OCI-LY7 (cell line): ENCODE measurements at regions not wholly inside any gene's neighbourhood (a gene's known extent, or its start where the extent isn't known, plus 50 kb on each side); places are given as distances from the start of the nearest gene placed in this dataset.

Source experiments
- CTCF ChIP-seq: fragments of 200-600 bp; sonication (generic); conservative IDR thresholded peaks from 2 replicates; pipeline ENCODE4 v1.5.1; 2014; ENCODE audit warnings: mild to moderate bottlenecking, antibody characterized with exemption, low read length, moderate library complexity, mixed read lengths
- EZH2phosphoT487 ChIP-seq: fragments of 200-600 bp; sonication (generic); IDR thresholded peaks from 2 replicates; pipeline ENCODE4 v1.6.1; 2018; ENCODE audit warnings: low read depth, borderline replicate concordance, mild to moderate bottlenecking, mixed run types, antibody characterized with exemption, low read length, moderate library complexity, mixed read lengths

DNA sequence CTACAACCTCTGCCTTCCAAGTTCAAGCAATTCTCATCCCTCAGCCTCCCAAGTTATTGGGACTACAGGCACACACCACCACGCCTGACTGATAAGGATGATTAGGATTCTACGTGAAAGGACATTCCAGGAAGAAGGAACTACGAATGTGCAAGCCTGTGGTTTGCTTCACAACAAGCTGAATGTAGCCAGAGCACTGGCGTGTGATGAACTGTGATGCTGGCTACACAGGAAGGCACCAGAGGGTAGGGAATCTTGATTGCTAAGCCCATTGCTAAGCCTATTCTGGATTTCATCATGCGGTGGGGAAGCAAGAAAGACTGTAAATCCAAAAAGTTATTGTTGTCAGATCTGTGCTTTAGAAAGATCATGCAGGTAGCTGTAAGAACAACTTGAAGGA, 72.3 kb upstream of the SRRM3 start:
- no peak for TF ChIP-seq CTCF
- TF ChIP-seq EZH2phosphoT487 = no peak
